ENCODE measurements at regions not wholly inside any gene's neighbourhood (a gene's known extent, or its start where the extent isn't known, plus 50 kb on each side); places are given as distances from the start of the nearest gene placed in this dataset.
"Not testable (repeated sequence)": the region's sequence is repeated elsewhere in the genome, so short reads cannot be mapped to it uniquely, and the experiment has no call there.

DNA sequence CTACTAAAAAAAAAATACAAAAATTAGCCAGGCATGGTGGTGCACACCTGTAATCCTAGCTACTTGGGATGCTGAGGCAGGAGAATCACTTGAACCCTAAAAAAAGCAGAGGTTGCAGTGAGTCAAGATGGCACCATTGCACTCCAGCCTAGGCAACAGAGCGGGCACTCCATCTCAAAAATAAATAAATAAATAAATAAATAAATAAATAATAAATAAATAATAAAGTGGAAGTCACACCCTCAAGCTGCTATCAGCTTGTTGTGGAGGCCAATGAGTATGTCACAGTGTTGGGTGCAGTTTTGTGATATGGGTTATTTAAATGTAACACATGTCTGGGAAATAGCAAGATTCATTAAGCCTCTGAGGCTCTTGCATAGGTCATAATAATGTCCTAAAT is 153.9 kb downstream of the NR2F2 start:
- H3K27ac ChIP-seq (ENCODE audit: low read length); H3K27me3 ChIP-seq (ENCODE audit: low read length); H4K20me1 ChIP-seq (ENCODE audit: insufficient read depth, low read depth, low read length); DNase-seq; H2AFZ ChIP-seq (ENCODE audit: low read length); H3K4me1 ChIP-seq (ENCODE audit: low read length); H3K36me3 ChIP-seq (ENCODE audit: insufficient read depth, low read length); H3K4me3 ChIP-seq (ENCODE audit: low read length); H3K4me2 ChIP-seq (ENCODE audit: low read depth, low read length, poor library complexity, severe bottlenecking); H3K79me2 ChIP-seq (ENCODE audit: low read length); H3K9me2 ChIP-seq (replicated peaks; ENCODE audit: insufficient read depth, low read length); H3K9ac ChIP-seq (ENCODE audit: low read length): not testable (repeated sequence)
- peaks cover 35% of the 10 kb centered on the region for H3K9me3 ChIP-seq (ENCODE audit: low read length)

- H3K27me3 ChIP-seq (ENCODE audit: low read length) = no peaks in the 10 kb centered on the region
- H3K9me3 ChIP-seq (ENCODE audit: low read length) = peaks cover 39% of the 10 kb centered on the region
- no peak overlapping the region for H3K4me2 ChIP-seq (ENCODE audit: low read depth, low read length, poor library complexity, severe bottlenecking)
- no peak overlapping the region for H2AFZ ChIP-seq (ENCODE audit: low read length)
- no peaks in the 10 kb centered on the region for H4K20me1 ChIP-seq (ENCODE audit: insufficient read depth, low read depth, low read length)
- H3K79me2 ChIP-seq (ENCODE audit: low read length) = no peaks in the 10 kb centered on the region
- H3K36me3 ChIP-seq (ENCODE audit: insufficient read depth, low read length) = no peaks in the 10 kb centered on the region
- no peaks in the 10 kb centered on the region for H3K4me1 ChIP-seq (ENCODE audit: low read length)
- H3K9ac ChIP-seq (ENCODE audit: low read length) = no peak overlapping the region
- H3K27ac ChIP-seq (ENCODE audit: low read length) = no peak overlapping the region
- DNase-seq = no peak
- no peaks in the 10 kb centered on the region for H3K9me2 ChIP-seq (replicated peaks; ENCODE audit: insufficient read depth, low read length)
- no peak overlapping the region for H3K4me3 ChIP-seq (ENCODE audit: low read length)
Measured at GRCh38 chr15:96484830-96485229, 154.3 kb downstream of the NR2F2 start.

GRCh38 chr15:96487245-96487644 is 156.7 kb downstream of the NR2F2 start:
- no peaks in the 10 kb centered on the region for H3K9me2 ChIP-seq (replicated peaks; ENCODE audit: insufficient read depth, low read length)
- H3K36me3 ChIP-seq (ENCODE audit: insufficient read depth, low read length) = no peaks in the 10 kb centered on the region
- no peak overlapping the region for H3K9ac ChIP-seq (ENCODE audit: low read length)
- H3K4me2 ChIP-seq (ENCODE audit: low read depth, low read length, poor library complexity, severe bottlenecking) = no peak overlapping the region
- DNase-seq = no peak
- no peaks in the 10 kb centered on the region for H3K4me1 ChIP-seq (ENCODE audit: low read length)
- no peaks in the 10 kb centered on the region for H3K27me3 ChIP-seq (ENCODE audit: low read length)
- no peak overlapping the region for H3K4me3 ChIP-seq (ENCODE audit: low read length)
- H3K9me3 ChIP-seq (ENCODE audit: low read length) = peaks cover 28% of the 10 kb centered on the region
- H4K20me1 ChIP-seq (ENCODE audit: insufficient read depth, low read depth, low read length) = no peaks in the 10 kb centered on the region
- no peaks in the 10 kb centered on the region for H3K79me2 ChIP-seq (ENCODE audit: low read length)
- no peak overlapping the region for H3K27ac ChIP-seq (ENCODE audit: low read length)
- H2AFZ ChIP-seq (ENCODE audit: low read length) = no peak overlapping the region

DNA sequence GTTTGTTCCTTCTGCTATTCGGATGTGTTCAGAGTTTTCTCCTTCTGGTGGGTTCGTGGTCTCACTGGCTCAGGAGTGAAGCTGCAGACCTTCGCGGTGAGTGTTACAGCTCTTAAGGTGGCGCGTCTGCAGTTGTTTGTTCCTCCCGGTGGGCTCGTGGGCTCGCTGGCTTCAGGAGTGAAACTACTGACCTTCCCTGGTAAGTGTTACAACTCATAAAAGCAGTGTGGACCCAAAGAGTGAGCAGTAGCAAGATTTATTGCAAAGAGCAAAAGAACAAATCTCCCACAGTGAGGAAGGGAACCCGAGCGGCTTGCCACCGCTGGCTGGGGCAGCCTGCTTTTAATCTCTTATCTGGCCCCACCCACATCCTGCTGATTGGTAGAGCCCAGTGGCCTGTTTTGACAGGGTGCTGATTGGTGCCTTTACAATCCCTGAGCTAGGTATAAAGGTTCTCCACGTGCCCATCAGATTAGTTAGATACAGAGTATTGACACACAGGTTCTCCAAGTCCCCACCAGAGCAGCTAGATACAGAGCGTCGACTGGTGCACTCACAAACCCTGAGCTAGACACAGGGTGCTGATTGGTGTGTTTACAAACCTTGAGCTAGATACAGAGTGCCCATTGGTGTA is 160.7 kb downstream of the NR2F2 start:
- H3K4me3 ChIP-seq (ENCODE audit: low read length); H3K4me2 ChIP-seq (ENCODE audit: low read depth, low read length, poor library complexity, severe bottlenecking); H3K27ac ChIP-seq (ENCODE audit: low read length); DNase-seq; H3K9me2 ChIP-seq (replicated peaks; ENCODE audit: insufficient read depth, low read length); H3K4me1 ChIP-seq (ENCODE audit: low read length); H3K27me3 ChIP-seq (ENCODE audit: low read length); H3K36me3 ChIP-seq (ENCODE audit: insufficient read depth, low read length); H4K20me1 ChIP-seq (ENCODE audit: insufficient read depth, low read depth, low read length); H2AFZ ChIP-seq (ENCODE audit: low read length); H3K9ac ChIP-seq (ENCODE audit: low read length); H3K79me2 ChIP-seq (ENCODE audit: low read length): not testable (repeated sequence)
- peaks cover 23% of the 10 kb centered on the region for H3K9me3 ChIP-seq (ENCODE audit: low read length)

DNA sequence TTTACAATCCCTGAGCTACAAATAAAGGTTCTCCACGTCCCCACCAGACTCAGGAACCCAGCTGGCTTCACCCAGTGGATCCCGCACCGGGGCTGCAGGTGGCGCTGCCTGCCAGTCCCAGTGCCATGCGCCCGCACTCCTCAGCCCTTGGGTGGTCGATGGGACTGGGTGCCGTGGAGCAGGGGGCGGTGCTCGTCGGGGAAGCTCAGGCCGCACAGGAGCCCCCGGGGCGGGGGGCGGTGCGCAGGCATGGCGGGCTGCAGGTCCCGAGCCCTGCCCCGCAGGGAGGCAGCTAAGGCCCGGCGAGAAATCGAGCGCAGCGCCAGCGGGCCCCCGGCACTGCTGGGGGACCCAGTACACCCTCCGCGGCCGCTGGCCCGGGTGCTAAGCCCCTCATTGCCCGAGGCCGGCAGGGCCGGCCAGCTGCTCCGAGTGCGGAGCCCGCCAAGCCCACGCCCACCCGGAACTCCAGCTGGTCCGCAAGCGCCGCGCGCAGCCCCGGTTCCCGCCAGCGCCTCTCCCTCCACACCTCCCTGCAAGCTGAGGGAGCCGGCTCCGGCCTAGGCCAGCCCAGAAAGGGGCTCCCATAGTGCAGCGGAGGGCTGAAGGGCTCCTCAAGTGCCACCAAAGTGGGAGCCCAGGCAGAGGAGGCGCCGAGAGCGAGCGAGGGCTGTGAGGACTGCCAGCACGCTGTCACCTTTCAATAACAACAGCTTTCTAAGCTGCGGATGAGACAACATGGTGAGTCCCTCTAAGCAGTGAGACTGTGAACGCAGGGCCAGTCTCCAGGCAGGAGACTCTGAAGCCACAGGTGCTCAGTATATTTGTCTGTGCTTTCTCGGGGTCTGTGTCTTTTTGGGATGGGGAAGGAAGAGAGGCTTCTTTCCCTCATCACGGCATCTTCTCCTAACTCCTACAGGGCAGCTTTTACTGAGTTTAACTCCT is 161.5 kb downstream of the NR2F2 start:
- not testable (repeated sequence) for H3K4me2 ChIP-seq (ENCODE audit: low read depth, low read length, poor library complexity, severe bottlenecking); DNase-seq; H3K9ac ChIP-seq (ENCODE audit: low read length); H4K20me1 ChIP-seq (ENCODE audit: insufficient read depth, low read depth, low read length); H3K4me1 ChIP-seq (ENCODE audit: low read length); H3K79me2 ChIP-seq (ENCODE audit: low read length); H3K4me3 ChIP-seq (ENCODE audit: low read length); H3K27me3 ChIP-seq (ENCODE audit: low read length); H2AFZ ChIP-seq (ENCODE audit: low read length); H3K36me3 ChIP-seq (ENCODE audit: insufficient read depth, low read length); H3K27ac ChIP-seq (ENCODE audit: low read length); H3K9me2 ChIP-seq (replicated peaks; ENCODE audit: insufficient read depth, low read length)
- H3K9me3 ChIP-seq (ENCODE audit: low read length) = peaks cover 24% of the 10 kb centered on the region

DNA sequence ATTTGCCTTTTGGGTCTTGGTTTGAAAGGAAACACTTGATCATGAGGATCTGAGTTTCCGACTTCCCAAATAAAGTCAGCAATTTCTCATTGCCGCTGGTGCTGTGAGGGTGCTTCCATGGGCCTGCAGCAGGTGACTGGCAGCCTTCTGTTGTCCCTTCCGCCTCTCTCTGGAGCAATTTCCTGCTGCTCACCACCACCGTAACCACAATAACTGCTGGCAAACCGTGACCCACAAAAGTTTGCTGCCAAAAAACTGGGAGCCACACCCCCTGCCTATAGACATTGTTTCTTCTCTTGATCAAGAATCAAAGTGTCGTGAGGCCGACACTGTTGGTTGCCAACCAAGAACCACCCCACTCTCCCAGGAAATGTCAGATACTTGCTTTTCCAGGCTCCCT is 164.0 kb downstream of the NR2F2 start:
- Histone ChIP-seq H3K4me2 (ENCODE audit: low read depth, low read length, poor library complexity, severe bottlenecking) (no peak overlapping the region), H3K4me1 (ENCODE audit: low read length) (no peaks in the 10 kb centered on the region), H2AFZ (ENCODE audit: low read length) (no peak overlapping the region), H3K27me3 (ENCODE audit: low read length) (no peaks in the 10 kb centered on the region), H4K20me1 (ENCODE audit: insufficient read depth, low read depth, low read length) (no peaks in the 10 kb centered on the region), H3K9me3 (ENCODE audit: low read length) (peaks cover 20% of the 10 kb centered on the region), H3K36me3 (ENCODE audit: insufficient read depth, low read length) (no peaks in the 10 kb centered on the region), H3K9me2 (replicated peaks; ENCODE audit: insufficient read depth, low read length) (no peaks in the 10 kb centered on the region), H3K9ac (ENCODE audit: low read length) (no peak overlapping the region), H3K79me2 (ENCODE audit: low read length) (no peaks in the 10 kb centered on the region), H3K4me3 (ENCODE audit: low read length) (no peak overlapping the region), H3K27ac (ENCODE audit: low read length) (no peak overlapping the region)
- DNase-seq = no peak

- Histone ChIP-seq H3K4me1 (ENCODE audit: low read length) (no peaks in the 10 kb centered on the region), H3K9me2 (replicated peaks; ENCODE audit: insufficient read depth, low read length) (no peaks in the 10 kb centered on the region), H2AFZ (ENCODE audit: low read length) (no peak overlapping the region), H3K9me3 (ENCODE audit: low read length) (peaks cover 16% of the 10 kb centered on the region), H3K79me2 (ENCODE audit: low read length) (no peaks in the 10 kb centered on the region), H3K27ac (ENCODE audit: low read length) (no peak overlapping the region), H3K4me2 (ENCODE audit: low read depth, low read length, poor library complexity, severe bottlenecking) (no peak overlapping the region), H4K20me1 (ENCODE audit: insufficient read depth, low read depth, low read length) (no peaks in the 10 kb centered on the region), H3K4me3 (ENCODE audit: low read length) (no peak overlapping the region), H3K36me3 (ENCODE audit: insufficient read depth, low read length) (no peaks in the 10 kb centered on the region), H3K27me3 (ENCODE audit: low read length) (no peaks in the 10 kb centered on the region), H3K9ac (ENCODE audit: low read length) (no peak overlapping the region)
- no peak for DNase-seq
Measured at GRCh38 chr15:96495386-96495785, 164.9 kb downstream of the NR2F2 start.

GRCh38 chr15:96497951-96498350 is 167.5 kb downstream of the NR2F2 start:
- no peaks in the 10 kb centered on the region for H3K27me3 ChIP-seq (ENCODE audit: low read length)
- no peak overlapping the region for H3K27ac ChIP-seq (ENCODE audit: low read length)
- H3K4me3 ChIP-seq (ENCODE audit: low read length) = no peak overlapping the region
- H3K79me2 ChIP-seq (ENCODE audit: low read length) = no peaks in the 10 kb centered on the region
- no peak overlapping the region for H3K4me2 ChIP-seq (ENCODE audit: low read depth, low read length, poor library complexity, severe bottlenecking)
- H3K4me1 ChIP-seq (ENCODE audit: low read length) = no peaks in the 10 kb centered on the region
- DNase-seq = no peak
- no peaks in the 10 kb centered on the region for H3K36me3 ChIP-seq (ENCODE audit: insufficient read depth, low read length)
- no peaks in the 10 kb centered on the region for H3K9me2 ChIP-seq (replicated peaks; ENCODE audit: insufficient read depth, low read length)
- no peak overlapping the region for H2AFZ ChIP-seq (ENCODE audit: low read length)
- H3K9me3 ChIP-seq (ENCODE audit: low read length) = peaks cover 24% of the 10 kb centered on the region
- H4K20me1 ChIP-seq (ENCODE audit: insufficient read depth, low read depth, low read length) = no peaks in the 10 kb centered on the region
- H3K9ac ChIP-seq (ENCODE audit: low read length) = no peak overlapping the region

All from Karpas-422 (cell line).